H1 (cell line): ENCODE measurements at regions not wholly inside any gene's neighbourhood (a gene's known extent, or its start where the extent isn't known, plus 50 kb on each side); places are given as distances from the start of the nearest gene placed in this dataset.

Source experiments
- CTCF ChIA-PET: fragments of 300-600 bp; sonication (Branson Sonifier 250); formaldehyde crosslinking; loops from one replicate; lab custom pipeline; 2021; ENCODE audit not compliant: partially characterized antibody; lab: Charles Lee
- POLR2A ChIA-PET: fragments of 300-600 bp; sonication (Branson Sonifier 250); formaldehyde crosslinking; loops from one replicate; lab custom pipeline; 2021; ENCODE audit warnings: inconsistent platforms; ENCODE audit not compliant: partially characterized antibody; lab: Charles Lee
- DNase-seq, 2 experiments: peaks; one replicate each; pipeline versions ENCODE4 v3.0.0 to v3.0.0-alpha.2; 2010 to 2022; ENCODE audit warnings: low spot score in 2 of 2, low read depth in 1 of 2, mixed read lengths in 1 of 2
- FAIRE-seq: peaks from 2 replicates; lab custom pipeline; 2011; peaks lifted over from hg19 to GRCh38; lab: Jason Lieb, UNC
- H2AFZ ChIP-seq: 2 replicates; pipeline ENCODE4 v1.8.1; 2012; ENCODE audit warnings: low read length, inconsistent platforms
- H2AK5ac ChIP-seq: 2 replicates; pipeline ENCODE4 v1.6.1; 2013; ENCODE audit warnings: low read depth, low read length
- H2BK120ac ChIP-seq: replicated peaks from 2 replicates; pipeline ENCODE3; 2013; ENCODE audit warnings: low read depth, low read length, inconsistent platforms
- H2BK12ac ChIP-seq: 2 replicates; pipeline ENCODE4 v1.6.1; 2013; ENCODE audit warnings: low read depth, low read length
- H2BK15ac ChIP-seq: 2 replicates; pipeline ENCODE4 v1.6.1; 2013; ENCODE audit warnings: low read length
- H2BK20ac ChIP-seq: 2 replicates; pipeline ENCODE4 v1.6.1; 2013; ENCODE audit warnings: low read length
- H2BK5ac ChIP-seq: 2 replicates; pipeline ENCODE4 v1.6.1; 2013; ENCODE audit warnings: low read depth, low read length
- H3K14ac ChIP-seq: 2 replicates; pipeline ENCODE4 v1.6.1; 2013; ENCODE audit warnings: inconsistent platforms; ENCODE audit not compliant: insufficient read length
- H3K18ac ChIP-seq: 2 replicates; pipeline ENCODE4 v1.6.1; 2013; ENCODE audit warnings: low read length; ENCODE audit errors: extremely low read depth
- H3K23ac ChIP-seq: 2 replicates; pipeline ENCODE4 v1.6.1; 2013; ENCODE audit warnings: inconsistent platforms; ENCODE audit not compliant: insufficient read length
- H3K23me2 ChIP-seq: 2 replicates; pipeline ENCODE4 v1.6.1; 2013; ENCODE audit warnings: low read depth, low read length
- H3K27ac ChIP-seq: 2 replicates; pipeline ENCODE4 v1.6.1; 2011; ENCODE audit warnings: low read depth, low read length, inconsistent platforms
- H3K27me3 ChIP-seq, 4 experiments: replicated peaks in 1 of 4; 1 replicate in 1 of 4; 2 replicates in 3 of 4; pipeline versions ENCODE4 v1.6.1 to v1.8.1; 2011 to 2013; ENCODE audit warnings: low read length in 3 of 4, mild to moderate bottlenecking in 3 of 4, inconsistent platforms in 2 of 4, mixed read lengths in 2 of 4, moderate library complexity in 1 of 4; ENCODE audit not compliant: control insufficient read depth in 3 of 4, insufficient read depth in 3 of 4; ENCODE audit errors: extremely low read depth in 1 of 4
- H3K36me3 ChIP-seq, 4 experiments: 2 replicates each; pipeline versions ENCODE4 v1.6.1 to v1.8.1; 2011 to 2013; ENCODE audit warnings: mild to moderate bottlenecking in 4 of 4, low read length in 3 of 4, moderate library complexity in 2 of 4, control low read depth in 1 of 4, inconsistent platforms in 1 of 4; ENCODE audit not compliant: insufficient read depth in 4 of 4, control insufficient read depth in 2 of 4
- H3K4ac ChIP-seq: replicated peaks from 2 replicates; pipeline ENCODE3; 2013; ENCODE audit warnings: low read length, low read depth, mixed read lengths, inconsistent platforms; ENCODE audit not compliant: insufficient read length
- H3K4me1 ChIP-seq, 4 experiments: replicated peaks in 1 of 4; 1 replicate in 1 of 4; 2 replicates in 3 of 4; pipeline versions ENCODE4 v1.6.1 to v1.8.1; 2011 to 2013; ENCODE audit warnings: low read length in 3 of 4, inconsistent platforms in 2 of 4, mixed read lengths in 1 of 4; ENCODE audit not compliant: insufficient read depth in 4 of 4, control insufficient read depth in 3 of 4
- H3K4me2 ChIP-seq, 2 experiments: 2 replicates each; pipeline versions ENCODE4 v1.6.1 to v1.8.1; 2011 to 2013; ENCODE audit warnings: low read depth in 2 of 2, low read length in 2 of 2, control low read depth in 1 of 2, inconsistent platforms in 1 of 2, mild to moderate bottlenecking in 1 of 2; ENCODE audit not compliant: insufficient read depth in 1 of 2
- H3K4me3 ChIP-seq, 4 experiments: fragments of 200-600, 300-600 bp in 1 of 4; sonication (generic), shearing (Covaris generic), sonication (Bioruptor Twin) in 1 of 4; 2 replicates each; pipeline versions ENCODE4 v1.5.1 to v1.8.1; 2011 to 2016; ENCODE audit warnings: low read length in 4 of 4, low read depth in 3 of 4, control low read depth in 2 of 4, inconsistent platforms in 2 of 4, mild to moderate bottlenecking in 2 of 4, mixed read lengths in 1 of 4, moderate library complexity in 1 of 4; ENCODE audit not compliant: insufficient read depth in 2 of 4; ENCODE audit errors: extremely low read depth in 1 of 4
- H3K56ac ChIP-seq: replicated peaks from 2 replicates; pipeline ENCODE3; 2013; ENCODE audit warnings: low read depth, mild to moderate bottlenecking, mixed read lengths, low read length, inconsistent platforms; ENCODE audit not compliant: insufficient read length
- H3K79me1 ChIP-seq: 2 replicates; pipeline ENCODE4 v1.6.1; 2013; ENCODE audit warnings: low read depth, low read length, control low read depth
- H3K79me2 ChIP-seq, 2 experiments: 2 replicates each; pipeline versions ENCODE4 v1.6.1 to v1.8.1; 2012 to 2013; ENCODE audit warnings: low read length in 2 of 2, mild to moderate bottlenecking in 2 of 2, inconsistent platforms in 1 of 2; ENCODE audit not compliant: insufficient read depth in 2 of 2, control insufficient read depth in 1 of 2
- H3K9ac ChIP-seq, 4 experiments: replicated peaks in 1 of 4; 1 replicate in 1 of 4; 2 replicates in 3 of 4; pipeline versions ENCODE4 v1.6.1 to v1.8.1; 2011 to 2013; ENCODE audit warnings: low read depth in 3 of 4, low read length in 3 of 4, control low read depth in 2 of 4, mild to moderate bottlenecking in 2 of 4, moderate library complexity in 2 of 4, inconsistent platforms in 1 of 4; ENCODE audit errors: extremely low read depth in 1 of 4
- H3K9me3 ChIP-seq, 2 experiments: 2 replicates each; pipeline versions ENCODE4 v1.6.1 to v1.8.1; 2012 to 2013; ENCODE audit warnings: mild to moderate bottlenecking in 2 of 2, moderate library complexity in 2 of 2, control low read depth in 1 of 2, inconsistent platforms in 1 of 2, low read depth in 1 of 2, low read length in 1 of 2, mixed read lengths in 1 of 2; ENCODE audit not compliant: insufficient read depth in 2 of 2
- H4K20me1 ChIP-seq, 2 experiments: replicated peaks in 1 of 2; 2 replicates each; pipeline versions ENCODE3 to v1.8.1; 2011 to 2013; ENCODE audit warnings: inconsistent platforms in 2 of 2, low read length in 2 of 2, mild to moderate bottlenecking in 1 of 2; ENCODE audit not compliant: insufficient read depth in 2 of 2, control insufficient read depth in 1 of 2
- H4K5ac ChIP-seq: 2 replicates; pipeline ENCODE4 v1.6.1; 2013; ENCODE audit warnings: low read length, low read depth, mixed read lengths, inconsistent platforms; ENCODE audit not compliant: insufficient read length
- H4K8ac ChIP-seq: 2 replicates; pipeline ENCODE4 v1.8.0; 2013; ENCODE audit warnings: mild to moderate bottlenecking, moderate library complexity, low read length, inconsistent platforms; ENCODE audit not compliant: insufficient read depth; ENCODE audit errors: extremely low read depth
- H4K91ac ChIP-seq: replicated peaks from 2 replicates; pipeline ENCODE3; 2013; ENCODE audit warnings: low read length, mixed read lengths, inconsistent platforms; ENCODE audit not compliant: insufficient read length
- ASH2L ChIP-seq: fragments of 200-600, 300-600 bp; sonication (generic); IDR thresholded peaks from one replicate; pipeline ENCODE4 v1.7.1; 2017; ENCODE audit warnings: low read length
- BACH1 ChIP-seq: IDR thresholded peaks from 2 replicates; pipeline ENCODE4 v1.6.1; 2012; ENCODE audit warnings: low read length, improper control_type of control experiment
- BRCA1 ChIP-seq: IDR thresholded peaks from 2 replicates; pipeline ENCODE4 v1.6.1; 2012; ENCODE audit warnings: low read depth, low read length, improper control_type of control experiment
- CBX8 ChIP-seq: fragments of 300-800, 300-1000 bp; sonication (generic); IDR thresholded peaks from 2 replicates; pipeline ENCODE4 v1.7.1; 2016; ENCODE audit warnings: low read depth, low read length, borderline replicate concordance
- CHD1 ChIP-seq: IDR thresholded peaks from 2 replicates; pipeline ENCODE4 v1.6.1; 2012; ENCODE audit warnings: low read depth, low read length, improper control_type of control experiment
- KDM5A ChIP-seq: fragments of 200-600 bp; IDR thresholded peaks from 2 replicates; pipeline ENCODE4 v1.7.1; 2012; ENCODE audit warnings: mild to moderate bottlenecking, low read length, inconsistent platforms, mixed read lengths
- NRF1 ChIP-seq: IDR thresholded peaks from 2 replicates; pipeline ENCODE4 v1.6.1; 2011; ENCODE audit warnings: mild to moderate bottlenecking, low read depth, low read length, improper control_type of control experiment
- PHF8 ChIP-seq: fragments of 200-600 bp; sonication (generic); conservative IDR thresholded peaks from 2 replicates; pipeline ENCODE4 v1.7.1; 2012; ENCODE audit warnings: low read depth, mild to moderate bottlenecking, inconsistent platforms, low read length, moderate library complexity
- RXRA ChIP-seq: IDR thresholded peaks from 2 replicates; pipeline ENCODE4 v1.6.1; 2011; ENCODE audit warnings: low read depth, mild to moderate bottlenecking, low read length, moderate library complexity; ENCODE audit not compliant: insufficient read depth
- SIN3A ChIP-seq, 2 experiments: IDR thresholded peaks in 1 of 2; conservative IDR thresholded peaks in 1 of 2; 2 replicates each; pipeline ENCODE4 v1.6.1; 2011 to 2012; ENCODE audit warnings: low read length in 2 of 2, improper control_type of control experiment in 1 of 2, low read depth in 1 of 2, mild to moderate bottlenecking in 1 of 2
- SP2 ChIP-seq: IDR thresholded peaks from 2 replicates; pipeline ENCODE4 v1.6.1; 2012; ENCODE audit warnings: mild to moderate bottlenecking, low read length, inconsistent platforms
- ZNF274 ChIP-seq: IDR thresholded peaks from 2 replicates; pipeline ENCODE4 v1.7.0; 2012; ENCODE audit warnings: low read length, borderline replicate concordance; ENCODE audit errors: extremely low read depth
- WGBS, 2 experiments: shearing (Covaris generic) in 1 of 2; methylation state at CpG; one replicate each; pipeline versions ENCODE4 v1.1.6 to v1.1.7; 2013 to 2015; ENCODE audit warnings: low lambda C conversion rate in 2 of 2, mixed read lengths in 2 of 2, inconsistent platforms in 1 of 2, low coverage in 1 of 2, missing lambda C conversion rate in 1 of 2; ENCODE audit not compliant: insufficient replicate concordance in 2 of 2, insufficient coverage in 1 of 2, insufficient read length in 1 of 2; ENCODE audit errors: extremely low coverage in 1 of 2, missing lambda C conversion rate in 1 of 2; 5-methylcytosine and 5-hydroxymethylcytosine counted together

- ChIA-PET CTCF (no interaction called here), POLR2A (no interaction called here)
- peaks cover 0 to 5% (median 4%) of the 10 kb centered on the region in 4 experiments; a peak in 3 of 7 replicates for H3K4me1 ChIP-seq
- H3K9ac ChIP-seq, result no peak overlapping the region
- H3K18ac ChIP-seq, result no peak overlapping the region
- no peak overlapping the region for H2BK12ac ChIP-seq
- H4K5ac ChIP-seq, result no peak overlapping the region
- H4K91ac ChIP-seq, result no peak overlapping the region
- H3K27ac ChIP-seq, result no peak overlapping the region
- H4K20me1 ChIP-seq, result no peaks in the 10 kb centered on the region
- no peaks in the 10 kb centered on the region for H3K9me3 ChIP-seq
- no peak overlapping the region for H2BK15ac ChIP-seq
- no peak overlapping the region for H2AK5ac ChIP-seq
- no peak overlapping the region for H4K8ac ChIP-seq
- H3K14ac ChIP-seq, result no peak overlapping the region
- no peak overlapping the region for H3K4me3 ChIP-seq
- H2BK5ac ChIP-seq, result no peak overlapping the region
- H3K79me2 ChIP-seq, result no peaks in the 10 kb centered on the region
- no peak overlapping the region for H2BK120ac ChIP-seq
- H3K23me2 ChIP-seq, result no peaks in the 10 kb centered on the region; the same call in 1 of the 2 replicates
- no peak overlapping the region for H3K56ac ChIP-seq
- WGBS, 2 experiments, result 93% methylated on average over 2 of the region's 2 CpGs; no CpG with 5 or more reads in 1 of the 2 experiments
- FAIRE-seq, result no peak
- TF ChIP-seq ASH2L, result no peak
- TF ChIP-seq BRCA1, result no peak
- no peak for TF ChIP-seq KDM5A
- no peak for TF ChIP-seq RXRA
- no peak for TF ChIP-seq PHF8
- no peak for TF ChIP-seq ZNF274
- no peak for TF ChIP-seq BACH1
- no peak for TF ChIP-seq NRF1
- TF ChIP-seq SP2, result no peak
- TF ChIP-seq CBX8, result no peak
- no peak for TF ChIP-seq CHD1
- no peak for TF ChIP-seq SIN3A (conservative IDR thresholded peaks at IDR 0.05 in 1 of 2, IDR thresholded peaks at IDR 0.05 in 1 of 2; ENCODE audit: low read depth in 1 of 2, low read length in 2 of 2)
- no peaks in the 10 kb centered on the region for H3K36me3 ChIP-seq
- DNase-seq, result no peak
- no peak overlapping the region for H3K23ac ChIP-seq
- H3K4ac ChIP-seq, result no peak overlapping the region
- H3K4me2 ChIP-seq, result no peak overlapping the region
- no peak overlapping the region for H2BK20ac ChIP-seq
- no peaks in the 10 kb centered on the region for H3K79me1 ChIP-seq
- H3K27me3 ChIP-seq, result no peaks in the 10 kb centered on the region; a peak in 1 of 7 replicates
- H2AFZ ChIP-seq, result no peak overlapping the region
Measured at GRCh38 chr4:67371615-67372014, 173.7 kb downstream of the CENPC start.
